Adrenal gland (tissue), 9 donors: ENCODE measurements at regions not wholly inside any gene's neighbourhood (a gene's known extent, or its start where the extent isn't known, plus 50 kb on each side); places are given as distances from the start of the nearest gene placed in this dataset.

Experiments used
- DNase-seq, 7 donors: peaks; one replicate each; pipeline ENCODE4 v3.0.0-alpha.2; 2019 to 2020
- H3K27ac ChIP-seq, 5 donors: fragments of 200-600 bp; sonication (generic) in 4 of 5; 1 replicate in 3 of 5; 2 replicates in 2 of 5; pipeline versions ENCODE4 v1.5.1 to v1.8.0; 2016 to 2020; ENCODE audit warnings: mild to moderate bottlenecking in 1 of 5
- H3K27me3 ChIP-seq: fragments of 200-600 bp; 2 replicates; pipeline ENCODE4 v1.8.0; 2021
- H3K36me3 ChIP-seq, 2 donors: fragments of 200-600 bp; replicated peaks in 1 of 2; 1 replicate in 1 of 2; 2 replicates in 1 of 2; pipeline versions ENCODE4 v1.5.1 to v1.8.0; 2018 to 2022
- H3K4me1 ChIP-seq, 2 donors: fragments of 200-600 bp; replicated peaks in 1 of 2; 1 replicate in 1 of 2; 2 replicates in 1 of 2; pipeline versions ENCODE4 v1.5.1 to v1.8.0; 2018 to 2021
- H3K4me3 ChIP-seq, 4 donors: fragments of 200-600 bp; sonication (generic) in 3 of 4; one replicate each; pipeline ENCODE4 v1.5.1; 2016 to 2018
- H3K9me3 ChIP-seq, 3 donors: fragments of 200-600 bp; sonication (generic) in 1 of 3; replicated peaks in 1 of 3; 1 replicate in 2 of 3; 2 replicates in 1 of 3; pipeline versions ENCODE4 v1.5.1 to v1.8.0; 2016 to 2021
- POLR2A ChIP-seq, 2 donors: fragments of 450-650 bp; IDR thresholded peaks; one replicate each; pipeline ENCODE4 v1.6.1; 2017; ENCODE audit warnings: antibody characterized with exemption in 2 of 2, mild to moderate bottlenecking in 2 of 2, moderate library complexity in 1 of 2
- WGBS, 4 donors: extraction: QIAGEN DNeasy Blood & Tissue Kit in 2 of 4; methylation state at CpG; one replicate each; pipeline versions ENCODE4 v1.1.5 to v1.1.7; 2013 to 2017; 5-methylcytosine and 5-hydroxymethylcytosine counted together
- intact Hi-C, 2 donors: fragments of 100-400 bp; cut with DNase I; formaldehyde crosslinking; loops; one replicate each; pipeline versions ENCODE4 v1.14.1 to v1.15.0; 2022 to 2023
- TF ChIP-seq, protein P1 (sequence below), 6 experiments: fragments of 450-650 bp in 4 of 6; fragments of 200-600 bp in 2 of 6; sonication (generic) in 1 of 6; IDR thresholded peaks; 1 replicate in 5 of 6; 2 replicates in 1 of 6; pipeline versions ENCODE4 v1.5.1 to v1.8.0; 2016 to 2021; ENCODE audit warnings: antibody characterized with exemption in 6 of 6, mild to moderate bottlenecking in 2 of 6, moderate library complexity in 1 of 6
- donor health status: healthy with polysubstance abuse.
- donor health status: Bipolar disorder and iron deficiency.
- donor health status: DM: yes; HTN: yes; CAD: no.
- donor health status: DM: no; HTN: no; CAD: no.
- donor health status: DM: no; HTN: no; CAD: no.

GRCh38 chr12:75683220-75683619 is 171.8 kb upstream of the KRR1 start:
- intact Hi-C loops: no loop called here
- H3K27me3 ChIP-seq: no peaks in the 10 kb centered on the region
- no peak for DNase-seq
- H3K9me3 ChIP-seq: no peaks in the 10 kb centered on the region
- WGBS, 4 donors: 95 to 100% (median 98%) methylated on average over 2 of the region's 2 CpGs
- TF ChIP-seq POLR2A (IDR thresholded peaks at IDR 0.05): no peak
- TF ChIP-seq, protein P1, sequence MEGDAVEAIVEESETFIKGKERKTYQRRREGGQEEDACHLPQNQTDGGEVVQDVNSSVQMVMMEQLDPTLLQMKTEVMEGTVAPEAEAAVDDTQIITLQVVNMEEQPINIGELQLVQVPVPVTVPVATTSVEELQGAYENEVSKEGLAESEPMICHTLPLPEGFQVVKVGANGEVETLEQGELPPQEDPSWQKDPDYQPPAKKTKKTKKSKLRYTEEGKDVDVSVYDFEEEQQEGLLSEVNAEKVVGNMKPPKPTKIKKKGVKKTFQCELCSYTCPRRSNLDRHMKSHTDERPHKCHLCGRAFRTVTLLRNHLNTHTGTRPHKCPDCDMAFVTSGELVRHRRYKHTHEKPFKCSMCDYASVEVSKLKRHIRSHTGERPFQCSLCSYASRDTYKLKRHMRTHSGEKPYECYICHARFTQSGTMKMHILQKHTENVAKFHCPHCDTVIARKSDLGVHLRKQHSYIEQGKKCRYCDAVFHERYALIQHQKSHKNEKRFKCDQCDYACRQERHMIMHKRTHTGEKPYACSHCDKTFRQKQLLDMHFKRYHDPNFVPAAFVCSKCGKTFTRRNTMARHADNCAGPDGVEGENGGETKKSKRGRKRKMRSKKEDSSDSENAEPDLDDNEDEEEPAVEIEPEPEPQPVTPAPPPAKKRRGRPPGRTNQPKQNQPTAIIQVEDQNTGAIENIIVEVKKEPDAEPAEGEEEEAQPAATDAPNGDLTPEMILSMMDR (IDR thresholded peaks at IDR 0.05): no peak
- no peak overlapping the region for H3K27ac ChIP-seq
- no peaks in the 10 kb centered on the region for H3K4me1 ChIP-seq
- no peak overlapping the region for H3K4me3 ChIP-seq
- H3K36me3 ChIP-seq: no peaks in the 10 kb centered on the region

DNA sequence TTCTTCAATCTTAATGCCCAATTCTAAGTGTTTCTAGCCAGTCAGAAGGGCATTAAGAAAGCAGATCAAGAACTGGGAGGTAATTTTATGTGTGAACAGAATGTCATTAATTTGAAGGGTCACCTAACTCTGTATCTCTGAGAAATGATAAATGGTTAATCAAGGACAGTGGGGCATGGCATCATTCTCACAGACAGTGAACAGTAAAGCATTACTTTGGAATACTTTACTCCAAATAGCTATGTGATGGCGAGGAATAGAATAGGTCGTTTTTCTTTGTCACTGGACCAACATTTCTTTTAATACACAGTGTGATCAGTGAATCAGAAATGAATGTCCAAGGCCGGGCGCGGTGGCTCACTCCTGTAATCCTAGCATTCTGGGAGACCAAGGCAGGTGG is 166.1 kb upstream of the KRR1 start:
- H3K27me3 ChIP-seq: no peaks in the 10 kb centered on the region
- no peaks in the 10 kb centered on the region for H3K9me3 ChIP-seq
- TF ChIP-seq, protein P1 (IDR thresholded peaks at IDR 0.05): no peak
- no peak for TF ChIP-seq POLR2A (IDR thresholded peaks at IDR 0.05)
- DNase-seq: no peak
- no peaks in the 10 kb centered on the region for H3K4me1 ChIP-seq
- no peak overlapping the region for H3K27ac ChIP-seq
- H3K36me3 ChIP-seq: no peaks in the 10 kb centered on the region
- no peak overlapping the region for H3K4me3 ChIP-seq
- WGBS, 4 donors: 81 to 97% (median 92%) methylated on average over 5 of the region's 5 CpGs
- intact Hi-C loops: no loop called here

- Histone ChIP-seq H3K4me3 (no peak overlapping the region), H3K27ac (no peak overlapping the region), H3K27me3 (no peaks in the 10 kb centered on the region), H3K36me3 (no peaks in the 10 kb centered on the region), H3K9me3 (no peaks in the 10 kb centered on the region), H3K4me1 (no peaks in the 10 kb centered on the region)
- WGBS, 4 donors: 84 to 96% (median 87%) methylated on average over 2 of the region's 2 CpGs
- no peak for TF ChIP-seq POLR2A (IDR thresholded peaks at IDR 0.05)
- TF ChIP-seq, protein P1 (IDR thresholded peaks at IDR 0.05): no peak
- no peak for DNase-seq
- intact Hi-C loops: no loop called here
These were observed 163.0 kb upstream of the KRR1 start for GRCh38 chr12:75674393-75674792.

- no peaks in the 10 kb centered on the region for H3K36me3 ChIP-seq
- H3K4me3 ChIP-seq: no peak overlapping the region
- DNase-seq: no peak
- no peak overlapping the region for H3K27ac ChIP-seq
- no peaks in the 10 kb centered on the region for H3K27me3 ChIP-seq
- H3K9me3 ChIP-seq: no peaks in the 10 kb centered on the region
- intact Hi-C loops: no loop called here
- no peaks in the 10 kb centered on the region for H3K4me1 ChIP-seq
- TF ChIP-seq, protein P1 (IDR thresholded peaks at IDR 0.05): no peak
- no peak for TF ChIP-seq POLR2A (IDR thresholded peaks at IDR 0.05)
These were observed 160.8 kb upstream of the KRR1 start for GRCh38 chr12:75672200-75672599.
